CD14-positive monocyte (primary cell): ENCODE measurements at regions not wholly inside any gene's neighbourhood (a gene's known extent, or its start where the extent isn't known, plus 50 kb on each side); places are given as distances from the start of the nearest gene placed in this dataset.
"Not testable (repeated sequence)": the region's sequence is repeated elsewhere in the genome, so short reads cannot be mapped to it uniquely, and the experiment has no call there.

Experiments
- DNase-seq, 3 donors: peaks; one replicate each; pipeline ENCODE4 v3.0.0-alpha.2; 2011 to 2022
- H2AFZ ChIP-seq: 2 replicates; pipeline ENCODE4 v1.6.0; 2012; ENCODE audit warnings: mild to moderate bottlenecking, low read depth, low read length, inconsistent platforms; ENCODE audit not compliant: insufficient read depth, poor library complexity, severe bottlenecking
- H3K27ac ChIP-seq, 2 donors: 1 replicate in 1 of 2; 2 replicates in 1 of 2; pipeline ENCODE4 v1.5.1; 2012 to 2013; ENCODE audit warnings: low read length in 2 of 2, control low read depth in 1 of 2, inconsistent platforms in 1 of 2, low read depth in 1 of 2, mild to moderate bottlenecking in 1 of 2
- H3K27me3 ChIP-seq, 2 donors: one replicate each; pipeline versions ENCODE4 v1.6.0 to v1.6.1; 2011 to 2013; ENCODE audit warnings: low read length in 2 of 2; ENCODE audit not compliant: control insufficient read depth in 2 of 2, insufficient read depth in 2 of 2
- H3K36me3 ChIP-seq, 2 donors: replicated peaks in 1 of 2; 1 replicate in 1 of 2; 2 replicates in 1 of 2; pipeline versions ENCODE4 v1.5.1 to v1.6.1; 2012 to 2013; ENCODE audit warnings: low read length in 2 of 2, control low read depth in 1 of 2, inconsistent platforms in 1 of 2, mild to moderate bottlenecking in 1 of 2; ENCODE audit not compliant: insufficient read depth in 2 of 2, control insufficient read depth in 1 of 2
- H3K4me1 ChIP-seq, 2 donors: 1 replicate in 1 of 2; 2 replicates in 1 of 2; pipeline versions ENCODE4 v1.5.1 to v1.6.1; 2012 to 2013; ENCODE audit warnings: low read length in 2 of 2, control low read depth in 1 of 2, inconsistent platforms in 1 of 2, mild to moderate bottlenecking in 1 of 2, moderate library complexity in 1 of 2; ENCODE audit not compliant: insufficient read depth in 2 of 2, control insufficient read depth in 1 of 2
- H3K4me2 ChIP-seq: replicated peaks from 2 replicates; pipeline ENCODE3; 2012; ENCODE audit warnings: low read length, moderate library complexity, mild to moderate bottlenecking; ENCODE audit not compliant: poor library complexity, severe bottlenecking; ENCODE audit errors: extremely low read depth
- H3K4me3 ChIP-seq, 3 experiments: fragments of 200-600 bp in 1 of 3; sonication (generic) in 1 of 3; replicated peaks in 1 of 3; 1 replicate in 2 of 3; 2 replicates in 1 of 3; pipeline ENCODE4 v1.5.1; 2011 to 2013; ENCODE audit warnings: low read length in 3 of 3, mild to moderate bottlenecking in 3 of 3, control low read depth in 2 of 3, low read depth in 2 of 3, inconsistent platforms in 1 of 3, moderate library complexity in 1 of 3
- H3K79me2 ChIP-seq: 2 replicates; pipeline ENCODE4 v1.6.0; 2012; ENCODE audit warnings: mild to moderate bottlenecking, control low read depth, inconsistent platforms, low read length, moderate library complexity; ENCODE audit not compliant: insufficient read depth
- H3K9ac ChIP-seq: 2 replicates; pipeline ENCODE4 v1.6.0; 2017; ENCODE audit warnings: low read length, mild to moderate bottlenecking; ENCODE audit not compliant: insufficient read depth, poor library complexity, severe bottlenecking
- H3K9me3 ChIP-seq, 2 donors: replicated peaks in 1 of 2; 1 replicate in 1 of 2; 2 replicates in 1 of 2; pipeline versions ENCODE4 v1.5.1 to v1.6.1; 2012 to 2013; ENCODE audit warnings: low read length in 2 of 2, control low read depth in 1 of 2; ENCODE audit not compliant: control insufficient read depth in 1 of 2, insufficient read depth in 1 of 2
- H4K20me1 ChIP-seq: 2 replicates; pipeline ENCODE4 v1.6.0; 2012; ENCODE audit warnings: mild to moderate bottlenecking, low read length, control low read depth, moderate library complexity; ENCODE audit not compliant: insufficient read depth
- H3K27ac Mint-ChIP-seq, 7 donors: one replicate each; pipeline ENCODE4 v1.8.0; 2020; ENCODE audit warnings: mild to moderate bottlenecking in 7 of 7, mixed read lengths in 7 of 7, moderate library complexity in 6 of 7, inconsistent platforms in 2 of 7
- H3K27me3 Mint-ChIP-seq, 3 donors: one replicate each; pipeline ENCODE4 v1.8.0; 2021 to 2022; ENCODE audit warnings: low read depth in 3 of 3, mild to moderate bottlenecking in 3 of 3, mixed read lengths in 3 of 3, moderate library complexity in 3 of 3, inconsistent platforms in 1 of 3
- H3K36me3 Mint-ChIP-seq, 2 donors: one replicate each; pipeline ENCODE4 v1.8.0; 2020; ENCODE audit warnings: mixed read lengths in 2 of 2, inconsistent platforms in 1 of 2, mild to moderate bottlenecking in 1 of 2
- H3K4me1 Mint-ChIP-seq: one replicate; pipeline ENCODE4 v1.8.0; 2020; ENCODE audit warnings: mild to moderate bottlenecking, mixed read lengths
- H3K4me3 Mint-ChIP-seq, 2 donors: one replicate each; pipeline ENCODE4 v1.8.0; 2020; ENCODE audit warnings: mild to moderate bottlenecking in 2 of 2, mixed read lengths in 2 of 2, moderate library complexity in 1 of 2
- H3K9me3 Mint-ChIP-seq, 7 donors: one replicate each; pipeline ENCODE4 v1.8.0; 2020 to 2022; ENCODE audit warnings: mixed read lengths in 7 of 7, mild to moderate bottlenecking in 6 of 7, moderate library complexity in 6 of 7, inconsistent platforms in 2 of 7
- WGBS: methylation state at CpG from one replicate; pipeline ENCODE4 v1.1.5; 2013; ENCODE audit warnings: missing lambda C conversion rate; ENCODE audit not compliant: insufficient coverage; 5-methylcytosine and 5-hydroxymethylcytosine counted together
- intact Hi-C, 2 donors: fragments of 100-400 bp; cut with micrococcal nuclease; formaldehyde crosslinking; loops; one replicate each; pipeline versions ENCODE4 v1.15.0 to v1.15.1; 2023
- TF ChIP-seq, protein P1 (sequence below): fragments of 200-600 bp; IDR thresholded peaks from one replicate; pipeline ENCODE4 v1.8.0; 2022; ENCODE audit warnings: antibody characterized with exemption, mild to moderate bottlenecking

DNA sequence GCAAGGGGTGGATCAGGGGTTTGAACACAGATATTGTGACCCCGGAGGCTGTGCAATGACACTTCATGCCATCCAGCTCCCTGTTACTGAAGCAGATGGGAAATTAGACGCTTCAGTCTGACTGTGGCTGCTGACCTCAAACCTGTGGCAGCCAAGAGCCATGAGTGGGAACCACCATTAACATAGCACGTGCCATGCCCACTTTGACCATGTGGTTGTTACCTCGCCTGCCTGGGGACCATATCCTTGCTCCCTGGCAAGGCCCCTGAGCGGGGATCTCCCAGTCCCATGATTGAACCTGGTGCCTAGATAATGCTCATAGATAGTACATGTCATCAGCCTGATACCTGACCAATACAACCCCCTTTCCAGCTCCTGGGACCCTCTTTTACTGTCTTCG, 68.9 kb downstream of the CYP26B1 start:
- 89% methylated on average over 6 of the region's 6 CpGs for WGBS

DNA sequence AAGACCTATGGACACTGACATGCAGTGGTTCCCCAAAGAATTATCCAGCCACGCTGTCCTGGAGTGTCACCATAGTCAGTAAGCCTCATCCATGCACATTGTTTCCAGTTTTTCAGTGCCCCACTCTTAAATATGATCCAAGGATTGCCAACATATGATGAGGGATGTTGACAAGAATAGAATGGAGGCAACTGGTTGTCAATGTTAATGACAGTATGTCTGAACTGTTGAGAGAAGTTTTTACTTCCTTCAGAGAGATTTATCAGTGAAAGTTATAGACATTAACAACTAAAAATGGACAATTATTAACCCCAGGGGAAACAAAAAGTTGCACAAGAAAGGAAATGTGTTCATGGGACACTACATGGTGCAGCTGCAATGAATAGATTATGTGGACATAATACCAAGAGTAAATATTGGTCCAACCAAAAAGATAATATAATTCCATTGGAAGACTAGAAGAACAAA, 69.9 kb downstream of the CYP26B1 start:
- H3K36me3 ChIP-seq, result no peaks in the 10 kb centered on the region
- H2AFZ ChIP-seq, result no peak overlapping the region
- peaks cover 19 to 52% of the 10 kb centered on the region in 2 donors for H3K9me3 ChIP-seq
- no peaks in the 10 kb centered on the region for H4K20me1 ChIP-seq
- 100% methylated on average over 1 of the region's 1 CpG for WGBS
- peaks cover 15 to 39% (median 29%) of the 10 kb centered on the region in 7 donors for H3K9me3 Mint-ChIP-seq
- H3K4me3 ChIP-seq, result no peak overlapping the region
- no peak overlapping the region for H3K9ac ChIP-seq
- no peaks in the 10 kb centered on the region for H3K27me3 ChIP-seq
- H3K4me1 ChIP-seq, result no peaks in the 10 kb centered on the region
- H3K4me1 Mint-ChIP-seq, result no peaks in the 10 kb centered on the region
- no peak overlapping the region for H3K4me3 Mint-ChIP-seq
- H3K27ac Mint-ChIP-seq, result no peak overlapping the region
- H3K27me3 Mint-ChIP-seq, result peaks cover 0 to 1% (median 0%) of the 10 kb centered on the region in 3 donors
- TF ChIP-seq, protein P1, sequence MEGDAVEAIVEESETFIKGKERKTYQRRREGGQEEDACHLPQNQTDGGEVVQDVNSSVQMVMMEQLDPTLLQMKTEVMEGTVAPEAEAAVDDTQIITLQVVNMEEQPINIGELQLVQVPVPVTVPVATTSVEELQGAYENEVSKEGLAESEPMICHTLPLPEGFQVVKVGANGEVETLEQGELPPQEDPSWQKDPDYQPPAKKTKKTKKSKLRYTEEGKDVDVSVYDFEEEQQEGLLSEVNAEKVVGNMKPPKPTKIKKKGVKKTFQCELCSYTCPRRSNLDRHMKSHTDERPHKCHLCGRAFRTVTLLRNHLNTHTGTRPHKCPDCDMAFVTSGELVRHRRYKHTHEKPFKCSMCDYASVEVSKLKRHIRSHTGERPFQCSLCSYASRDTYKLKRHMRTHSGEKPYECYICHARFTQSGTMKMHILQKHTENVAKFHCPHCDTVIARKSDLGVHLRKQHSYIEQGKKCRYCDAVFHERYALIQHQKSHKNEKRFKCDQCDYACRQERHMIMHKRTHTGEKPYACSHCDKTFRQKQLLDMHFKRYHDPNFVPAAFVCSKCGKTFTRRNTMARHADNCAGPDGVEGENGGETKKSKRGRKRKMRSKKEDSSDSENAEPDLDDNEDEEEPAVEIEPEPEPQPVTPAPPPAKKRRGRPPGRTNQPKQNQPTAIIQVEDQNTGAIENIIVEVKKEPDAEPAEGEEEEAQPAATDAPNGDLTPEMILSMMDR, result no peak
- H3K36me3 Mint-ChIP-seq, result no peaks in the 10 kb centered on the region
- H3K79me2 ChIP-seq, result no peaks in the 10 kb centered on the region
- no peak overlapping the region for H3K27ac ChIP-seq
- no peak for DNase-seq
- H3K4me2 ChIP-seq, result no peak overlapping the region
- intact Hi-C loops, result no loop called here

More for the DNA sequence above, 68.9 kb downstream of the CYP26B1 start:
- H3K79me2 ChIP-seq, result no peaks in the 10 kb centered on the region
- H3K4me1 ChIP-seq, result no peaks in the 10 kb centered on the region
- H3K27ac ChIP-seq, result no peak overlapping the region
- no peak overlapping the region for H3K4me3 ChIP-seq
- H3K36me3 Mint-ChIP-seq, result no peaks in the 10 kb centered on the region
- no peaks in the 10 kb centered on the region for H3K36me3 ChIP-seq
- no peaks in the 10 kb centered on the region for H3K4me1 Mint-ChIP-seq
- intact Hi-C loops, result no loop called here
- TF ChIP-seq, protein P1, result no peak
- no peak for DNase-seq
- H3K4me2 ChIP-seq, result no peak overlapping the region
- H4K20me1 ChIP-seq, result no peaks in the 10 kb centered on the region
- no peak overlapping the region for H2AFZ ChIP-seq
- H3K27me3 Mint-ChIP-seq, result peaks cover 0 to 1% (median 0%) of the 10 kb centered on the region in 3 donors
- peaks cover 10 to 39% (median 24%) of the 10 kb centered on the region in 7 donors for H3K9me3 Mint-ChIP-seq
- no peak overlapping the region for H3K27ac Mint-ChIP-seq
- no peak overlapping the region for H3K4me3 Mint-ChIP-seq
- no peak overlapping the region for H3K9ac ChIP-seq
- no peaks in the 10 kb centered on the region for H3K27me3 ChIP-seq
- H3K9me3 ChIP-seq, result peaks cover 19 to 50% of the 10 kb centered on the region in 2 donors

DNA sequence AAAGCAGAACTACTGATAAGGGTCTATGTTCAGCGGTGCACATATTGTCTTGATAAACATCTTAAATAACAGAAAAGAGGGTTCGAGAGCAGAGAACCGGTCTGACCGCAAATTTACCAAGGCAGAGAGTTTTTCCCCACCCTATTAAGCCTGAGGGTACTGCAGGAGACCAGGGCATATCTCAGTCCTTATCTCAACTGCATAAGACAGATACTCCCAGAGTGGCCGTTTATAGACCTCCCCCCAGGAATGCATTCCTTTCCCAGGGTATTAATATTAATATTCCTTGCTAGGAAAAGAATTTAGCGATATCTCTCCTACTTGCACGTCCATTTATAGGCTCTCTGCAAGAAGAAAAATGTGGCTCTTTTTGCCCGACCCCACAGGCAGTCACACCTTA, 74.3 kb downstream of the CYP26B1 start:
- H3K27me3 ChIP-seq, H3K36me3 ChIP-seq, H3K4me1 Mint-ChIP-seq, H3K4me2 ChIP-seq, H3K4me3 Mint-ChIP-seq, H3K79me2 ChIP-seq, H2AFZ ChIP-seq, H3K4me1 ChIP-seq, H3K4me3 ChIP-seq, H3K27ac ChIP-seq, H3K27me3 Mint-ChIP-seq, H3K36me3 Mint-ChIP-seq, H3K9ac ChIP-seq, intact Hi-C loops, DNase-seq, H4K20me1 ChIP-seq, H3K27ac Mint-ChIP-seq: not testable (repeated sequence)
- peaks cover 13 to 33% (median 24%) of the 10 kb centered on the region in 7 donors for H3K9me3 Mint-ChIP-seq
- WGBS, result 100% methylated on average over 4 of the region's 8 CpGs
- peaks cover 19 to 25% of the 10 kb centered on the region in 2 donors for H3K9me3 ChIP-seq
